H1 (cell line): ENCODE measurements at regions not wholly inside any gene's neighbourhood (a gene's known extent, or its start where the extent isn't known, plus 50 kb on each side); places are given as distances from the start of the nearest gene placed in this dataset.

Source experiments
- ASH2L ChIP-seq: fragments of 200-600, 300-600 bp; sonication (generic); IDR thresholded peaks from one replicate; pipeline ENCODE4 v1.7.1; 2017; ENCODE audit warnings: low read length
- BRCA1 ChIP-seq: IDR thresholded peaks from 2 replicates; pipeline ENCODE4 v1.6.1; 2012; ENCODE audit warnings: low read depth, low read length, improper control_type of control experiment
- CREB1 ChIP-seq: IDR thresholded peaks from 2 replicates; pipeline ENCODE4 v1.6.1; 2012; ENCODE audit warnings: inconsistent platforms
- TAF1 ChIP-seq: IDR thresholded peaks from 2 replicates; pipeline ENCODE4 v1.6.1; 2011; ENCODE audit warnings: mild to moderate bottlenecking, low read depth, low read length
- TF ChIP-seq, protein P1 (sequence below), 3 experiments: IDR thresholded peaks; 1 replicate in 2 of 3; 2 replicates in 1 of 3; pipeline versions ENCODE4 v1.5.1 to v1.6.1; 2011; ENCODE audit warnings: low read length in 3 of 3, mild to moderate bottlenecking in 3 of 3, inconsistent platforms in 2 of 3, low read depth in 1 of 3, moderate library complexity in 1 of 3; ENCODE audit not compliant: insufficient read depth in 1 of 3; ENCODE audit errors: control extremely low read depth in 1 of 3
- TF ChIP-seq, protein P2 (sequence below): IDR thresholded peaks from 2 replicates; pipeline ENCODE4 v1.6.1; 2012; ENCODE audit warnings: low read length, inconsistent platforms

DNA sequence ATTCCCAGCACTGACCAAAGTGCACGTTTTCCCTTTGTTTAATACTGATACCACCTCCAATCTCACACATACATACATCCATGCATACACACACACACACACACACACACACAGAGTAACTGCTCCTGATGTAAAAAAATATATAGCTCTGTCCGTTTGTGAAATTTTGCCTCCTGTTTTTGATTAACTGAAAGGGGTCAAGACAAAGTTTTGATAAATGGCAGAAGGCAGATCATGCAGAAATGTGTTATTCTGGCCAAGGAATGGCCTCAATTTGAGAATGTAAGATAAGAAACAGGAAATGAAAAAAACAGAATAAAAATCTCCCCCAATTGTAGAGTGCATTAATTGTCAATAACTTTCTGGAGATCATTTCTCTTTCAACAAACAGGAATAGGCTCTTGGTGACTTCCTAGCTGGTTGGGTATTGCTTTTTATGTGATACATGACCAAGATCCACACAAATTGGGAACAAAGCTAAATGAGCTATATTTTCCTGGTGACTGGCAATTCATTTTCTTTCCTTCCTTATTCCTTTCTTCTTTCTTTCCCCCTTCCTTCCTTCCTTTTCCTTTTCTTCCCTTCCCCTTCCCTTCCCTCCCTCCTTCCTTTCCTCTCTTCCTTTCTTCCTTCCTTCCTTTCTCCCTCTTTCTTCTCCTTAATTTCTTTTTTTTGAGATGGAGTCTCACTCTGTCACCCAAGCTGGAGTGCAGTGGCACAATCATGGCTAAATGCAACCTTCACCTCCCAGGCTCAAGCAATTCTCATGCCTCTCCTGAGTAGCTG, 88.9 kb upstream of the PMAIP1 start:
- TF ChIP-seq CREB1 (no peak), BRCA1 (no peak), ASH2L (no peak), TAF1 (no peak)
- TF ChIP-seq, protein P1, sequence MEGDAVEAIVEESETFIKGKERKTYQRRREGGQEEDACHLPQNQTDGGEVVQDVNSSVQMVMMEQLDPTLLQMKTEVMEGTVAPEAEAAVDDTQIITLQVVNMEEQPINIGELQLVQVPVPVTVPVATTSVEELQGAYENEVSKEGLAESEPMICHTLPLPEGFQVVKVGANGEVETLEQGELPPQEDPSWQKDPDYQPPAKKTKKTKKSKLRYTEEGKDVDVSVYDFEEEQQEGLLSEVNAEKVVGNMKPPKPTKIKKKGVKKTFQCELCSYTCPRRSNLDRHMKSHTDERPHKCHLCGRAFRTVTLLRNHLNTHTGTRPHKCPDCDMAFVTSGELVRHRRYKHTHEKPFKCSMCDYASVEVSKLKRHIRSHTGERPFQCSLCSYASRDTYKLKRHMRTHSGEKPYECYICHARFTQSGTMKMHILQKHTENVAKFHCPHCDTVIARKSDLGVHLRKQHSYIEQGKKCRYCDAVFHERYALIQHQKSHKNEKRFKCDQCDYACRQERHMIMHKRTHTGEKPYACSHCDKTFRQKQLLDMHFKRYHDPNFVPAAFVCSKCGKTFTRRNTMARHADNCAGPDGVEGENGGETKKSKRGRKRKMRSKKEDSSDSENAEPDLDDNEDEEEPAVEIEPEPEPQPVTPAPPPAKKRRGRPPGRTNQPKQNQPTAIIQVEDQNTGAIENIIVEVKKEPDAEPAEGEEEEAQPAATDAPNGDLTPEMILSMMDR (IDR thresholded peaks at IDR 0.05; ENCODE audit: control extremely low read depth in 1 of 3, insufficient read depth in 1 of 3, low read depth in 1 of 3, low read length in 3 of 3): no peak
- TF ChIP-seq, protein P2, sequence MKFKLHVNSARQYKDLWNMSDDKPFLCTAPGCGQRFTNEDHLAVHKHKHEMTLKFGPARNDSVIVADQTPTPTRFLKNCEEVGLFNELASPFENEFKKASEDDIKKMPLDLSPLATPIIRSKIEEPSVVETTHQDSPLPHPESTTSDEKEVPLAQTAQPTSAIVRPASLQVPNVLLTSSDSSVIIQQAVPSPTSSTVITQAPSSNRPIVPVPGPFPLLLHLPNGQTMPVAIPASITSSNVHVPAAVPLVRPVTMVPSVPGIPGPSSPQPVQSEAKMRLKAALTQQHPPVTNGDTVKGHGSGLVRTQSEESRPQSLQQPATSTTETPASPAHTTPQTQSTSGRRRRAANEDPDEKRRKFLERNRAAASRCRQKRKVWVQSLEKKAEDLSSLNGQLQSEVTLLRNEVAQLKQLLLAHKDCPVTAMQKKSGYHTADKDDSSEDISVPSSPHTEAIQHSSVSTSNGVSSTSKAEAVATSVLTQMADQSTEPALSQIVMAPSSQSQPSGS: no peak
